Adrenal gland (tissue), 5 donors: ENCODE measurements at regions not wholly inside any gene's neighbourhood (a gene's known extent, or its start where the extent isn't known, plus 50 kb on each side); places are given as distances from the start of the nearest gene placed in this dataset.

ENCODE experiments used
- POLR2A ChIP-seq, 2 donors: fragments of 450-650 bp; IDR thresholded peaks; one replicate each; pipeline ENCODE4 v1.6.1; 2017; ENCODE audit warnings: antibody characterized with exemption in 2 of 2, mild to moderate bottlenecking in 2 of 2, moderate library complexity in 1 of 2
- TF ChIP-seq, protein P1 (sequence below), 6 experiments: fragments of 450-650 bp in 4 of 6; fragments of 200-600 bp in 2 of 6; sonication (generic) in 1 of 6; IDR thresholded peaks; 1 replicate in 5 of 6; 2 replicates in 1 of 6; pipeline versions ENCODE4 v1.5.1 to v1.8.0; 2016 to 2021; ENCODE audit warnings: antibody characterized with exemption in 6 of 6, mild to moderate bottlenecking in 2 of 6, moderate library complexity in 1 of 6
- donor health status: DM: no; HTN: no; CAD: no.

DNA sequence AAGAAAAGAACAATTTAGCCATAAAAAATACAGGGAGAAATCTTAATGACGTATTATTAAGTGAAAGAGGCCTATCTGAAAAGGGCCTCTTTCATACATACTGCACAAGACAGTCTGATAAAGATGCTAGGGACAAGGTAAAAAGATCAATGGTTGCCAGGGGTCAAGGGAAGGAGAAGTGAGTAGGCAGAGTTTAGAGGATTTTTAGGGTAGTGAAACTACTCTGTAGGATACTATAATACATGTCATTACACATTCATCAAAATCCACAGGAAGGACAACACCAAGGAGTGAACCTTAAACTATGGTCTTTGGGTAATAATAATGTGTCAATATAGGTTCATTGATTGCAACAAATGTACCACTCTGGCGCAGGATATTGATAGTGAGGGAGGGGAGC is 289.3 kb downstream of the FSIP2 start:
- TF ChIP-seq, protein P1, sequence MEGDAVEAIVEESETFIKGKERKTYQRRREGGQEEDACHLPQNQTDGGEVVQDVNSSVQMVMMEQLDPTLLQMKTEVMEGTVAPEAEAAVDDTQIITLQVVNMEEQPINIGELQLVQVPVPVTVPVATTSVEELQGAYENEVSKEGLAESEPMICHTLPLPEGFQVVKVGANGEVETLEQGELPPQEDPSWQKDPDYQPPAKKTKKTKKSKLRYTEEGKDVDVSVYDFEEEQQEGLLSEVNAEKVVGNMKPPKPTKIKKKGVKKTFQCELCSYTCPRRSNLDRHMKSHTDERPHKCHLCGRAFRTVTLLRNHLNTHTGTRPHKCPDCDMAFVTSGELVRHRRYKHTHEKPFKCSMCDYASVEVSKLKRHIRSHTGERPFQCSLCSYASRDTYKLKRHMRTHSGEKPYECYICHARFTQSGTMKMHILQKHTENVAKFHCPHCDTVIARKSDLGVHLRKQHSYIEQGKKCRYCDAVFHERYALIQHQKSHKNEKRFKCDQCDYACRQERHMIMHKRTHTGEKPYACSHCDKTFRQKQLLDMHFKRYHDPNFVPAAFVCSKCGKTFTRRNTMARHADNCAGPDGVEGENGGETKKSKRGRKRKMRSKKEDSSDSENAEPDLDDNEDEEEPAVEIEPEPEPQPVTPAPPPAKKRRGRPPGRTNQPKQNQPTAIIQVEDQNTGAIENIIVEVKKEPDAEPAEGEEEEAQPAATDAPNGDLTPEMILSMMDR (IDR thresholded peaks at IDR 0.05): no peak
- TF ChIP-seq POLR2A (IDR thresholded peaks at IDR 0.05): no peak
